ENCODE measurements at regions not wholly inside any gene's neighbourhood (a gene's known extent, or its start where the extent isn't known, plus 50 kb on each side); places are given as distances from the start of the nearest gene placed in this dataset.

- H3K27ac ChIP-seq (ENCODE audit: low read depth, low read length) = no peak overlapping the region
- Mint-ChIP-seq H3K27ac (no peak overlapping the region), H3K9me3 (no peaks in the 10 kb centered on the region), H3K4me1 (peaks cover 7% of the 10 kb centered on the region), H3K27me3 (ENCODE audit: insufficient read depth) (peaks cover 12% of the 10 kb centered on the region), H3K4me3 (no peak overlapping the region), H3K36me3 (ENCODE audit: low read depth) (no peaks in the 10 kb centered on the region)
- peaks cover 4% of the 10 kb centered on the region for H3K4me1 ChIP-seq (ENCODE audit: control insufficient read depth, insufficient read depth, low read length)
- DNase-seq = no peak
- H3K4me3 ChIP-seq (ENCODE audit: low read length) = no peak overlapping the region
- no peaks in the 10 kb centered on the region for H3K36me3 ChIP-seq (ENCODE audit: control insufficient read depth, insufficient read depth, low read length)
- no peaks in the 10 kb centered on the region for H3K9me3 ChIP-seq (ENCODE audit: control insufficient read depth, low read length)
- no peak overlapping the region for H3K9ac ChIP-seq (ENCODE audit: extremely low read depth, low read length, poor library complexity, severe bottlenecking)
- H3K27me3 ChIP-seq (ENCODE audit: control insufficient read depth, insufficient read depth, low read length, poor library complexity, severe bottlenecking) = no peaks in the 10 kb centered on the region
- no peak for TF ChIP-seq CTCF (conservative IDR thresholded peaks at IDR 0.05)
These were observed 160.7 kb downstream of the TFCP2L1 start for GRCh38 chr2:121124330-121124729.

- H3K27me3 ChIP-seq (ENCODE audit: control insufficient read depth, insufficient read depth, low read length, poor library complexity, severe bottlenecking) = no peaks in the 10 kb centered on the region
- Mint-ChIP-seq H3K4me1 (peaks cover 11% of the 10 kb centered on the region), H3K4me3 (no peak overlapping the region), H3K9me3 (no peaks in the 10 kb centered on the region), H3K27me3 (ENCODE audit: insufficient read depth) (peaks cover 10% of the 10 kb centered on the region), H3K27ac (no peak overlapping the region), H3K36me3 (ENCODE audit: low read depth) (no peaks in the 10 kb centered on the region)
- no peak overlapping the region for H3K9ac ChIP-seq (ENCODE audit: extremely low read depth, low read length, poor library complexity, severe bottlenecking)
- peaks cover 11% of the 10 kb centered on the region for H3K4me1 ChIP-seq (ENCODE audit: control insufficient read depth, insufficient read depth, low read length)
- H3K9me3 ChIP-seq (ENCODE audit: control insufficient read depth, low read length) = no peaks in the 10 kb centered on the region
- no peak overlapping the region for H3K4me3 ChIP-seq (ENCODE audit: low read length)
- TF ChIP-seq CTCF (conservative IDR thresholded peaks at IDR 0.05) = no peak
- WGBS, 2 experiments (ENCODE audit: insufficient coverage in 1 of 2, insufficient read length in 1 of 2) = 74 to 75% methylated on average over 1 of the region's 1 CpG
- no peak overlapping the region for H3K27ac ChIP-seq (ENCODE audit: low read depth, low read length)
- no peaks in the 10 kb centered on the region for H3K36me3 ChIP-seq (ENCODE audit: control insufficient read depth, insufficient read depth, low read length)
- no peak for DNase-seq
These were observed 159.7 kb downstream of the TFCP2L1 start for GRCh38 chr2:121125350-121125749.

- peak; percentile 88 for TF ChIP-seq CTCF (conservative IDR thresholded peaks at IDR 0.05)
- Mint-ChIP-seq H3K27ac (no peak overlapping the region), H3K4me1 (peaks cover 17% of the 10 kb centered on the region), H3K36me3 (ENCODE audit: low read depth) (no peaks in the 10 kb centered on the region), H3K4me3 (no peak overlapping the region), H3K9me3 (no peaks in the 10 kb centered on the region), H3K27me3 (ENCODE audit: insufficient read depth) (peaks cover 9% of the 10 kb centered on the region)
- H3K27me3 ChIP-seq (ENCODE audit: control insufficient read depth, insufficient read depth, low read length, poor library complexity, severe bottlenecking) = no peaks in the 10 kb centered on the region
- H3K9ac ChIP-seq (ENCODE audit: extremely low read depth, low read length, poor library complexity, severe bottlenecking) = no peak overlapping the region
- no peak overlapping the region for H3K4me3 ChIP-seq (ENCODE audit: low read length)
- H3K4me1 ChIP-seq (ENCODE audit: control insufficient read depth, insufficient read depth, low read length) = peaks cover 12% of the 10 kb centered on the region
- no peaks in the 10 kb centered on the region for H3K9me3 ChIP-seq (ENCODE audit: control insufficient read depth, low read length)
- WGBS, 2 experiments (ENCODE audit: insufficient coverage in 1 of 2, insufficient read length in 1 of 2) = 59 to 62% methylated on average over 9 to 12 of the region's 12 CpGs
- H3K27ac ChIP-seq (ENCODE audit: low read depth, low read length) = no peak overlapping the region
- no peaks in the 10 kb centered on the region for H3K36me3 ChIP-seq (ENCODE audit: control insufficient read depth, insufficient read depth, low read length)
- peak; percentile 93 for DNase-seq
These were observed 156.0 kb downstream of the TFCP2L1 start for GRCh38 chr2:121128741-121129659.
